ENCODE measurements at regions not wholly inside any gene's neighbourhood (a gene's known extent, or its start where the extent isn't known, plus 50 kb on each side); places are given as distances from the start of the nearest gene placed in this dataset.

GRCh38 chr10:52674474-52674873 is 98.1 kb downstream of the MBL2 start:
- no peaks in the 10 kb centered on the region for H3K36me3 ChIP-seq (ENCODE audit: control insufficient read depth, insufficient read depth, low read length)
- intact Hi-C loops (cut with micrococcal nuclease) = no loop called here
- no peak overlapping the region for H2BK15ac ChIP-seq (ENCODE audit: low read depth, low read length)
- no peak for TF ChIP-seq SMC3 (IDR thresholded peaks at IDR 0.05; ENCODE audit: low read depth, low read length)
- TF ChIP-seq, protein P1, sequence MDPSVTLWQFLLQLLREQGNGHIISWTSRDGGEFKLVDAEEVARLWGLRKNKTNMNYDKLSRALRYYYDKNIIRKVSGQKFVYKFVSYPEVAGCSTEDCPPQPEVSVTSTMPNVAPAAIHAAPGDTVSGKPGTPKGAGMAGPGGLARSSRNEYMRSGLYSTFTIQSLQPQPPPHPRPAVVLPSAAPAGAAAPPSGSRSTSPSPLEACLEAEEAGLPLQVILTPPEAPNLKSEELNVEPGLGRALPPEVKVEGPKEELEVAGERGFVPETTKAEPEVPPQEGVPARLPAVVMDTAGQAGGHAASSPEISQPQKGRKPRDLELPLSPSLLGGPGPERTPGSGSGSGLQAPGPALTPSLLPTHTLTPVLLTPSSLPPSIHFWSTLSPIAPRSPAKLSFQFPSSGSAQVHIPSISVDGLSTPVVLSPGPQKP (IDR thresholded peaks at IDR 0.05; ENCODE audit: borderline replicate concordance, low read depth, low read length) = no peak
- ATAC-seq (ENCODE audit: low read depth) = no peak
- H3K14ac ChIP-seq (replicated peaks; ENCODE audit: low read depth, low read length) = no peak overlapping the region
- no peak overlapping the region for H3K56ac ChIP-seq (ENCODE audit: extremely low read depth, insufficient read depth, low read length)
- CTCF ChIA-PET = no interaction called here
- H2AK5ac ChIP-seq (ENCODE audit: low read depth, low read length) = no peak overlapping the region
- POLR2A ChIA-PET (ENCODE audit: unreplicated experiment) = no interaction called here
- in situ Hi-C loops (cut with MboI; ENCODE audit: low sequenced_read_pairs) = no loop called here
- H3K4me3 ChIP-seq (ENCODE audit: insufficient read depth, low read depth, low read length) = no peak overlapping the region
- H3K9ac ChIP-seq (ENCODE audit: low read depth, low read length) = no peak overlapping the region
- no peak overlapping the region for H4K5ac ChIP-seq (ENCODE audit: low read depth, low read length)
- BruUV-seq (replicated peaks) = no TSS peak
- H4K91ac ChIP-seq (ENCODE audit: insufficient read depth, low read depth, low read length) = no peak overlapping the region
- H3K79me1 ChIP-seq (ENCODE audit: low read depth in 1 of 2, low read length in 2 of 2) = no peaks in the 10 kb centered on the region
- H2BK20ac ChIP-seq (ENCODE audit: low read depth, low read length) = no peak overlapping the region
- H3K27me3 ChIP-seq (ENCODE audit: control insufficient read depth, insufficient read depth, low read length) = no peaks in the 10 kb centered on the region; the same call in 1 of the 2 replicates
- no peak overlapping the region for H3K27ac ChIP-seq (ENCODE audit: insufficient read depth, low read length)
- H3K9me3 ChIP-seq (ENCODE audit: control insufficient read depth, insufficient read depth, low read length) = no peaks in the 10 kb centered on the region
- no peak overlapping the region for H3K4me2 ChIP-seq (ENCODE audit: low read depth, low read length)
- H3K23ac ChIP-seq (ENCODE audit: low read depth, low read length) = no peak overlapping the region
- no peaks in the 10 kb centered on the region for H3K9me1 ChIP-seq (ENCODE audit: insufficient read depth, low read length)
- no peaks in the 10 kb centered on the region for H3K4me1 ChIP-seq (ENCODE audit: control insufficient read depth, insufficient read depth, low read length)
- no peak for DNase-seq
- no peak overlapping the region for H2AK9ac ChIP-seq (replicated peaks; ENCODE audit: low read depth, low read length, poor library complexity)
- H3K4ac ChIP-seq (ENCODE audit: low read depth, low read length) = no peak overlapping the region
- no peak overlapping the region for H2AFZ ChIP-seq (replicated peaks; ENCODE audit: low read length, poor library complexity)
- H3K18ac ChIP-seq (ENCODE audit: low read depth, low read length) = no peak overlapping the region
- no peak overlapping the region for H2BK5ac ChIP-seq (ENCODE audit: low read depth, low read length, poor library complexity, severe bottlenecking)
- dilution Hi-C loops (cut with HindIII; ENCODE audit: low sequenced_read_pairs, unreplicated experiment) = no loop called here
- H4K20me1 ChIP-seq (ENCODE audit: insufficient read depth, low read length) = no peaks in the 10 kb centered on the region
- no peak overlapping the region for H4K8ac ChIP-seq (ENCODE audit: low read depth in 2 of 2, low read length in 2 of 2)
- H2BK120ac ChIP-seq (ENCODE audit: low read depth, low read length) = no peak overlapping the region

Data from IMR-90 (cell line).